ENCODE measurements at regions not wholly inside any gene's neighbourhood (a gene's known extent, or its start where the extent isn't known, plus 50 kb on each side); places are given as distances from the start of the nearest gene placed in this dataset.

DNA sequence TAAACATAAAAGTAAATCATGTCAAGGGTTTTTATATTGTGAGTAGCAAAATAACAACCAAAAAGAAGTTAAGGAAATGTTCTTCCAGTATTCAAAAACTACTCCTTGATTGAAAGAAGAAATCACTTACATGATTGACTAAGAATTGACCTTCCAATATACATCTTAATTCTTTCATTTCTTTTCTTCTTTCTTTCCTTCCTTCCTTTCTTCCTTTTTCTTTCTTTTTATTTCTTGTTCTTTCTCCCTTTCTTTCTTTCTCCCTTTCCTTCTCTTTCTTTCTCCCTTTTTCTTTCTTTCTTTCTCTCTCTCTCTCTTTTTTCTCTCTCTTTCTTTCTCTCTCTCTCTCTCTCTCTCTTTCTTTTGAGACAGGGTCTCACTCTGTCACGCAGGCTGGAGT is 60.7 kb upstream of the SOX9 start:
- no peaks in the 10 kb centered on the region for H3K4me1 ChIP-seq
- no peak for DNase-seq
- H3K27me3 ChIP-seq (ENCODE audit: low read depth), result peaks cover 16% of the 10 kb centered on the region
- H3K36me3 ChIP-seq, result no peaks in the 10 kb centered on the region
- no peaks in the 10 kb centered on the region for H3K9me3 ChIP-seq (replicated peaks)
- H3K27ac ChIP-seq (replicated peaks), result no peak overlapping the region
- TF ChIP-seq, protein P1, sequence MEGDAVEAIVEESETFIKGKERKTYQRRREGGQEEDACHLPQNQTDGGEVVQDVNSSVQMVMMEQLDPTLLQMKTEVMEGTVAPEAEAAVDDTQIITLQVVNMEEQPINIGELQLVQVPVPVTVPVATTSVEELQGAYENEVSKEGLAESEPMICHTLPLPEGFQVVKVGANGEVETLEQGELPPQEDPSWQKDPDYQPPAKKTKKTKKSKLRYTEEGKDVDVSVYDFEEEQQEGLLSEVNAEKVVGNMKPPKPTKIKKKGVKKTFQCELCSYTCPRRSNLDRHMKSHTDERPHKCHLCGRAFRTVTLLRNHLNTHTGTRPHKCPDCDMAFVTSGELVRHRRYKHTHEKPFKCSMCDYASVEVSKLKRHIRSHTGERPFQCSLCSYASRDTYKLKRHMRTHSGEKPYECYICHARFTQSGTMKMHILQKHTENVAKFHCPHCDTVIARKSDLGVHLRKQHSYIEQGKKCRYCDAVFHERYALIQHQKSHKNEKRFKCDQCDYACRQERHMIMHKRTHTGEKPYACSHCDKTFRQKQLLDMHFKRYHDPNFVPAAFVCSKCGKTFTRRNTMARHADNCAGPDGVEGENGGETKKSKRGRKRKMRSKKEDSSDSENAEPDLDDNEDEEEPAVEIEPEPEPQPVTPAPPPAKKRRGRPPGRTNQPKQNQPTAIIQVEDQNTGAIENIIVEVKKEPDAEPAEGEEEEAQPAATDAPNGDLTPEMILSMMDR (IDR thresholded peaks at IDR 0.05; ENCODE audit: borderline replicate concordance), result no peak
- intact Hi-C loops (cut with micrococcal nuclease), result no loop called here
- H3K4me3 ChIP-seq, result no peak overlapping the region

DNA sequence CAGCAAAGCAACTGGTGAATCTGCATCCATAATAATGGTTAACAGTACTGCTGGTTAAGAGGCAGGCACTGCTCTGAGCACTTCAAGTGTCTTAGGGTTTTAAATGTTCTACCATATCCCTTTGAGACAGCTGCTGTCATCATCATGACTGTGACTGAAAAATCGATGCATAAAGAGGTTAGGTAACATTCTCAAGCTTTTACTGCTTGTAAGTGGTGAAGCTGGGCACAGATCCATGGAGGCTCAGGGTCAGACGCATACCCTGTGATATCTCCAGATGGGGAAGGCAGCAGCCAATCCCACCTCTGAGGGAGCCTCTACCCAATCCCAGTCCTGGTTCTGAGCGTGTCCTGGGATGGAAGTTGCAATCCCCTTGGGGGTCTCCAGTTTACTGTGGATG is 57.6 kb upstream of the SOX9 start:
- TF ChIP-seq, protein P1 (IDR thresholded peaks at IDR 0.05; ENCODE audit: borderline replicate concordance), result no peak
- no peak for DNase-seq
- H3K36me3 ChIP-seq, result no peaks in the 10 kb centered on the region

DNA sequence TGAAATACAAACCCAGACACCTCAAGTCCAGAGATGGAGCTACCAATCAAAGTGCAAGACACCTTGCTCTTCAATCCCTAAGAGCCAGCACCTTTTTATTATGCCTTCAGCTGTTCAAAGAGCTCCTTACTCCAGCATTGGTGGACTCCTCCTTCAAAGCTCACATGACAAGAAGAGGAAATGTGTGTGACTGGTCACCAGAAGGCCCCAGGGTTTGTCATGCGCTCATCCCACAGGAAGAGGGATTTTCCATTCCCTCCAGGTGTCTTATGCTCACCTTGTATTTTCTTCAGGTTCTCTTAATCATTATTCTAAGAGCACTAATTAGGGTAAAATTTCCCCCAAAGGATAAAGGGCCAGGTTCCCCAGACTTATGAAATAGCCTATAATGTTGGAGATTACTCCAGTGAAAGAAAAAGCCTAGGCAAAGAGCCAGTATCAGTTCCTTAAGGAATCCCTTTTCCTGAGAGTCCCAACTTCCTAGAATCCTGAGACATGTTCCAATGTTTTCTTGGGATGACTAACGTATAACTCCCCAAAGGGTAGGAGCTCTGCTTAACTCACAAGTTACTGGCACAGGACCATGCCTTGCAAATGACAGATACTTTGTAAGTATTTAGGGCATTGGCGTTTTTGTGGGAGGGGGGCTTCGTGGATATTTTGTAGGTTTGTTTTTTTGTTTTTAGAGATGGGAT is 56.9 kb upstream of the SOX9 start:
- no peak overlapping the region for H3K27ac ChIP-seq (replicated peaks)
- H3K4me1 ChIP-seq, result no peaks in the 10 kb centered on the region
- no peak overlapping the region for H3K4me3 ChIP-seq
- H3K9me3 ChIP-seq (replicated peaks), result no peaks in the 10 kb centered on the region
- H3K27me3 ChIP-seq (ENCODE audit: low read depth), result peaks cover 9% of the 10 kb centered on the region
- H3K36me3 ChIP-seq, result no peaks in the 10 kb centered on the region
- intact Hi-C loops (cut with micrococcal nuclease), result no loop called here
- DNase-seq, result no peak
- TF ChIP-seq, protein P1 (IDR thresholded peaks at IDR 0.05; ENCODE audit: borderline replicate concordance), result no peak

More for the DNA sequence above, 57.6 kb upstream of the SOX9 start:
- intact Hi-C loops (cut with micrococcal nuclease), result no loop called here
- no peak overlapping the region for H3K4me3 ChIP-seq
- H3K27me3 ChIP-seq (ENCODE audit: low read depth), result peaks cover 9% of the 10 kb centered on the region
- H3K27ac ChIP-seq (replicated peaks), result no peak overlapping the region
- H3K9me3 ChIP-seq (replicated peaks), result no peaks in the 10 kb centered on the region
- no peaks in the 10 kb centered on the region for H3K4me1 ChIP-seq

DNA sequence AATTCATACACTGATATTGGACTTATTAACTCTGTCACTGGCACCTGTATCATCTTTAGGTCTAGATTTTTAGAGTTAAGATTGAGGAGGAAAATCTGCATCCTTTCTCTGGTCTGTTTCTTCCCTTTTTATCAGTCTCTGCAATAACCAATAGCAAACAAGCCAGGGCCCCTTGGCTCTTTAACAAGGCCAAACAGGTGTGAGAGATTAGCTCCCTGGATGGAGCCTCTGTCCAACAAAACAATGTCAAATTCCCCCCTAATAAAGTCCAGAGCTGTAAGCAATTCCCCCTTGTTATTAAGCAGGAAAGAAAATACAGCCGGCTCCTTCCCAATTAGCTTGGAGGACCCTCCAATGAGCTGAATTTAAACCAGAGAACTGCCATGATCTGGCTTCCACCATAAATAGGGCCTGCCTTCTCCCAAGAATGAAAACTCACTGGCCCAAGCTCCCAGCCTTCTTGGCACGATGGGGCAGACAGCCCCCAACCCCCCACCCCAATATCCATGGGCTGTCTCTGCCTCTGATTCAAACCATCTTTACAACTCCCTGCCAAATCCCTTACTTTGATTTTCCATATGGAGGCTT is 56.1 kb upstream of the SOX9 start:
- H3K27ac ChIP-seq (replicated peaks), result no peak overlapping the region
- no peak for DNase-seq
- H3K36me3 ChIP-seq, result no peaks in the 10 kb centered on the region
- no peak overlapping the region for H3K4me3 ChIP-seq
- no peaks in the 10 kb centered on the region for H3K4me1 ChIP-seq
- no peaks in the 10 kb centered on the region for H3K9me3 ChIP-seq (replicated peaks)
- intact Hi-C loops (cut with micrococcal nuclease), result no loop called here
- H3K27me3 ChIP-seq (ENCODE audit: low read depth), result peaks cover 10% of the 10 kb centered on the region
- TF ChIP-seq, protein P1 (IDR thresholded peaks at IDR 0.05; ENCODE audit: borderline replicate concordance), result no peak

DNA sequence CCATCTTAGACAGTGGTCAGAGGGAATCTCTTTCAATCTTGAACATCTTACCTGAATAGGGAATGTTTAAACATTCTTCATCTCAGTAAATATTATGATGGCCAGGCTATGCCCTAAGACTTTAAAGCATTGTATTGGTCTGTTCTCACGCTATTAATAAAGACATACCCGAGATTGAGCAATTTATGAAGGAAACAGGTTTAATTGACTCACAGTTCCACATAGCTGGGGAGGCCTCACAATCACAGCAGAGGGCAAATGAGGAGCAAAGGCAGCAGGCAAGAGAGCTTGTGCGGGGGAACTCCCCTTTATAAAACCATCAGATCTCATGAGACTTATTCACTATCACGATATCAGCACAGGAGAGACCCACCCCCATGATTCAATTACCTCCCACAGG is 55.3 kb upstream of the SOX9 start:
- Histone ChIP-seq H3K27ac (replicated peaks) (no peak overlapping the region), H3K27me3 (ENCODE audit: low read depth) (peaks cover 15% of the 10 kb centered on the region), H3K9me3 (replicated peaks) (no peaks in the 10 kb centered on the region), H3K4me3 (no peak overlapping the region), H3K36me3 (no peaks in the 10 kb centered on the region), H3K4me1 (no peaks in the 10 kb centered on the region)
- intact Hi-C loops (cut with micrococcal nuclease), result no loop called here
- DNase-seq, result no peak
- TF ChIP-seq, protein P1 (IDR thresholded peaks at IDR 0.05; ENCODE audit: borderline replicate concordance), result no peak
